Caki2 (cell line): ENCODE measurements at regions not wholly inside any gene's neighbourhood (a gene's known extent, or its start where the extent isn't known, plus 50 kb on each side); places are given as distances from the start of the nearest gene placed in this dataset.

Experiments used
- DNase-seq: peaks from one replicate; pipeline ENCODE4 v3.0.0-alpha.2; 2015; ENCODE audit warnings: low read depth
- in situ Hi-C: cut with HindIII; loops from 2 replicates; pipeline ENCODE4 v1.10.0; 2016; ENCODE audit warnings: low sequenced_read_pairs, low pct_unique_long_range_greater_than_20kb, mixed read lengths

DNA sequence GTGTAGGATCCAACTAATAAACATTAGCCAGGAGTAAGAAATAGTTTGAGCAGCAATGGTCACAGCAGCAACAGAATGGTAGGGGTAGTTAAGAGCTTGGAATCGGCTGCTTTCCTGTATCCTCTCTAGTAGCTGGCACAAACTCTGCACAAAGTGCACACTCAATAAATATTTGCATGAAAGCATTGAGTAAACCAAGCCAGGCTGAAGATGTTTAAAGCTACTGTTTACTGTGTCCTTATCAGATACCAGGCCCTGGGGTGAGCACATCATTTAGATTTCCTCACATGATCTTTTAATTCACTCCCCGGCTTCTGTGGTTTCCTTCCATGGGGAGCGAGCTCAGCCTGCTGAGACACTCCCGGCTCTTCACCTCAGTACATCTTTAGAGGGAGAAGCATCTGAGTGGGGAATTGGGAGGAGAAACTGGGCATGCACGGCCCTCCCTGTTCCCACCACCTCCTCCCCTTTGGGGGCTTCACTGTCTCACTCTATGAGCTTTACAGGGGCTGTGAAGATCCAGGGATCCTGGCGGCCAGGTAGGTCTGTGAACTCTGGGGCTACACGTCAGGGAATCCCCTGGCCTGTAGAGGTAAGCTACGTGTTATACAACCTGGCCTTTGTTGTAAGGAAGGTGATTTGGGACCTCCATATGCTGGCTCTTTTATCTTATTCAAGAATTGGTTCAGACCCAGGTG, 107.2 kb upstream of the VASH1 start:
- DNase-seq, result no peak
- in situ Hi-C loops, result no loop called here

DNA sequence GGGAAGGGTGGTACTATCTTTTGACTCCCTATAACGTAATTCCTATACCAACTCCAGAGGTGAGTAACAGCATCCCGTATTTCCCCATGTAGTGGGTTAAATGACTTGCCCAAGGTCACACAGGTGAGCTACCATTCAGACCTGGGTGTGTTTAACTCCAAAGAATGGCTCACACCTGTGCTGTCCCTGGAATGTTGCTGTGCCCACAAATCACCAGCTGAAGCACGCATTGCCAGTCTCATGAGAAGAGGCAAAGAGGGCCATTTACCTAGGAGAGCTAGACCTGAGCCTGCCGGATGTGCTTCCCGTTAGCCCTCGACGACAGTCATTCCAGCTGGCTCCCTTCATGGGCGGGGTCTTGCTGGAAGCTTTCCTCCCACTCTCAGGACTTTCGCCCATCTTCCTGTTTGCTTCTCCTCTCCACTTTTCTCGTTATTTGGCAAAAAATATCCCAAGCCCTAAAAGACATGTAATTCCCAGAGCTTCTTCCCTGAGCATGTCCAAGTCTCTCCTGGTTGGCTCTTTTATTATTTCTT, 106.6 kb upstream of the VASH1 start:
- DNase-seq, result no peak
- in situ Hi-C loops, result no loop called here

DNA sequence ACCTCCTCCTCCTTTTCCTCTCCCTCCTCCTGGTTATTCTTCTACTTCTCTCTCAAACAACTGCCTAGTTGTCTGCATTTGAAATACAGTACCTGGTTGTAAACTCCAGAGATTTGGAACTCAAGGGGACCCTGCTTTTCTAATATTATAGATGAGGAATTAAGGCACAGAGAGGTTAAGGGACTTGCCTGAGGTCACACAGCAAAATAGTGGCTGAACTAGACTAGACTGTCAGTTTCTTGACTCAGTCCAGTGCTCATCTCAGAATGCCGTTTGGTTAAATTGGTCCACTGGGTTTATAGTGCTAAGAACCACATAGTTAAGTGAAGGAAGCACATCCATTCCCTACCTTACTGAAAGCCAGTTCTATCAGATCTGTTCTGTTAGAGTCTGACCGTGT, 105.9 kb upstream of the VASH1 start:
- in situ Hi-C loops, result no loop called here
- DNase-seq, result no peak

DNA sequence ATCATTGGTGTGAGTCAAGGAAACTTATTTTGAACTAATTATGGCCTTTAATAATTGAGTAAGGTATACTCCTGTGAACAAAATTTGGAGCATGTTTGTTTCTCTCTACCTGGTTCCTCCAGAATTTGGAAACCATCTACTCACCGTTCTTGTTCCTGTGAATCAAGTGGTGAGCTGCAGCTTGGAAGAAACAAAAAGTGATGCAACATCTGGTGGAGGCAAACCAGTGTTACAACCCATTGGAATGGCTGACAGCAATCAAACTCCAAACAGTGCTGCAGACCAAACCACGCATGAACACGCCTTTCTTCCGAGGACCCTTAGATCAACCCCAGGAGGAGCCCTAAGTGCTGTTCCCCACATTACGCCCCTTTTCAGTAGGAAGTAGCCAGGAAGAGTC, 104.7 kb upstream of the VASH1 start:
- in situ Hi-C loops, result no loop called here
- DNase-seq, result no peak

DNA sequence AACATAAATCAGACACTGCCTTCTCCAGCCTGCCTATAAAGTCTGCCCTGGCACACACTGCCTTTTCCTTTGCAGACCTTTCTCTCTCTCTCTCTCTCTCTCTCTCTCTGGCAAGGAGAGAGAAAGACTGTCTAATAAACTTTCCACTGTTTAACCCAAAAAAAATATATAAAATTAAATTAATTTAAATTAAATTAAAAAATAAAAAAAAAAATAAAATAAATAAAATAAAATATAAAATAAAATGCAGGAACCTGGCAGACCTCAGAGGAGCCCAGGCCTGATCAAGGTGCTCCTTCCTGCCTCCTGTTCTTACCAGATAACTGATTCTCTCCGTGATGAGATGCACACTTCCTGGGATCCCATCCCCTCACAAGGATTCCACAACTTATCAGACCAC, 103.9 kb upstream of the VASH1 start:
- in situ Hi-C loops, result no loop called here
- no peak for DNase-seq

DNA sequence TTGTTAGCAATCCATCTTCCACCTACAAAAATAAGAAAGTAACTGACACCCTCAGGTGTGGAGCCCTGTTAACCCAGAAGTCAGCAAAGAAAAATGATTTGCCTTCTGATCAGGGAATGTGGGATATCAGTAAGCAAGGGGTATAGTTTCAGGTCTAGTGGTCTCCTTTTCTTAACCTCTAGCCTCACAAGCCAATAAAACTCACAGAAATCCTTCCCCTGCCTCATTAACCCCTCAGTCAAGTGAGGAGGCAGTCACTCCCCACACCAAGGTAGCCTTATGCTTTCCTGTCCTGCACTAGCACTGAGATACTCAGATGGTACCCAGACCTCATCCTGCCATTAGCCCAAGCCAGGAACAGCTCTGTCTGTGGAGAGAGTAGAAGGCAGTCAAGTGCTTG, 103.4 kb upstream of the VASH1 start:
- no peak for DNase-seq
- in situ Hi-C loops, result no loop called here

DNA sequence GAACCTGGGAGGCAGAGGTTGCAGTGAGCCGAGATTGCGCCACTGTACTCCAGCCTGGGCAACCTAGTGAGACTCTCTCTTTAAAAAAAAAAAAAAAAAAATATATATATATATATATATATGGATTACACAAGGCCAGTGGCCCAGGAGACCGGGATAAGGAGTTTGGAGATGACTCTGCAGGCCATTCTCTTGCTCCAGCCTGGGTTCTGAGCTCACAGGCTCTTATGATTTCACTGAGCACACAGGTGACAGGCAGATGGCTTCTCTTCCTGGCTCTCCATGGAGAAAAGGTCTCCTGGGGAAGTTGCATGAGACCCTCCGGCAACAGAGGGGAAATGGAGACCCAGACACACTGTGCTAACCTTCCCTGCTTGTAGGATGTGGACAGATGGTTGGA, 98.7 kb upstream of the VASH1 start:
- no peak for DNase-seq
- in situ Hi-C loops, result no loop called here

DNA sequence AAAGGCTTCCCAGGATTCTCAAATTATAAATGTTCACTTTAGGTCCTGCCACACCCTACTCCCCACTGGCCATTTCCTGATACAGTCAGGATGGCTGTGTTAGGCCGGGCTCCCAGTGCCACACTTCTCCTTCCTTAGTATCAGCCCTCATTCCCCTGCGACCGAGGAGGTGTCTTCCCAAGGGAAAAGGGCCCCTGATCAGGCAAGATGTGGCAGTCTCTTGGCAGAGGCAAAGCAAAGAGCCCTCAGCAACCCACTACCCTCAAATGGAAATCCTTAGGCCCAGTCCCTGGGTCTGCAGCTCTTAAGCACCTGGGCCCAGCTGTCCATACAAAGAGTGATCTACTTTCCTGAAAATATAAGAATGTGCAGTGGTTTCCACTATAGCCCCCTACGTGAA, 96.5 kb upstream of the VASH1 start:
- no peak for DNase-seq
- in situ Hi-C loops, result no loop called here

DNA sequence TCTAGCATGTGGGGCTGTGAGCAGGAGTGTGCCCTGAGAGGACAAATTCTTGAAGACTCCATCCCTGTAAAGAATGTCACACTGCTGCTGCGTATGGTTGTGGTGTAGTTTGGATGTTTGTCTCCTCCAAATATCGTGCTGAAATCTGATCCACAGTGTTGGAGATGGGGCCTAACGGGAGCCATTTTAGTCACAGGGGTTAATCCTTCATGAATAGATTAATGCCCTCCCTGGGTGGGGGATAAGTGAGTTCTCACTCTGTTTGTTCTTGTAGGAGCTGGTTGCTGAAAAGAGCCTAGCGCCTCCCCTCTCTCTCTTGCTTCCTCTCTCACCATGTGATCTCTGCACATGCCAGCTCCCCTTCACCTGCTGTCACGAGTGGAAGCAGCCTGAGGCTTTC, 94.5 kb upstream of the VASH1 start:
- in situ Hi-C loops, result no loop called here
- DNase-seq, result no peak

DNA sequence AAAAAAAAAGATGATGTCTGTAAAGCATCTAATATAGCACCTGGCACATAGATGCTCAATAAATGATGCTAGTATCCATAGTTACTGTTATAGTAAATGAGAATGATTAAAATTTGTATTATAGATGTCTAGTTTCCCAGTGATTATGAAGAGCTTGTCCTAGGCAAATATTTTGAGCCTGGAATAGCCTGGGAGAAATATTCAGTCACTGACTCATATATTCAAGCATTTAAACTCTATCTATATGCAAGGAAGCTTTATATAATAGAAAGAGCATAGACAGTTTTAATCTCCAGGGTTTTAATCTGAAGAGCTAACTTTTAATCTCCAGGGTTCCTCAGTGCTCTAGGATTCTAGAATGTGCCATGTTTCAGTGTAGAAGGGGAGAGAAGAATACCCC, 91.5 kb upstream of the VASH1 start:
- in situ Hi-C loops, result no loop called here
- DNase-seq, result no peak

DNA sequence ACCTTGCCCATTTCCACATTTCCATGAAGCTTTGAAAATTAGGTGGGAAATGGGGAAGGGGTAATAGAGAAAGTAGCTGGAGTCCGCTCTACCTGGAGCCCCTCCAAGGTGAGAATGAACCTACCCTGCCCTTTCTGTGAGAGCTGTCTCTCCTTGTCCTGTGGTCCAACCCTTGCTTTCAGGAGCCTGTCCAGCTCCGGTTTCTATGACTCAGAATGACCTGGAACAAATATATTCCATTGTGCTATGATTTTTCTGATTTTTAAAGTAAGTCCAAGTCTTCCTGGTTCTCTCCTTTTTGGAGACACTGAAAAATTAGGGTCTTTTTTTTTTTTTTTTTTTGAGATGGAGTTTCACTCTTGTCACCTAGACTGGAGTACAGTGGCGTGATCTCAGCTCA, 89.1 kb upstream of the VASH1 start:
- DNase-seq, result no peak
- in situ Hi-C loops, result no loop called here

DNA sequence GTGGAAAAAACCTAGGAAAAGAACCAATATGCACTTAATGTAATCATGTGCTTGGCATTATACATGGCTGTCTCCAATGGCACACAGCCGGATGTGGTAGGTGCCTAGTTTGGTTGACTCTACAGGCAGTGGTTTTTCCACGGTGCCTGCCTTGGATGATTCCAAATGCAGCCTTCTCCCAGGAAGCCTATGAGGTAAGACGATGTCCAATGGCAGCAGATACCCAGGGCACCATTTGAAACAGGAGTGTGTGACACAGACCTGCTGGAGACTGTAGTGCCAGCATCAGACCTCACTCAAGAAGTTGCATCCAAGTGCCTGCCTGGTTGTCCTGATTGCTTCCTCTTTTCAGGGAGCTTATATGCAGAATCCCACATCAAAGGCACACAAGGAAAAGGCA, 88.0 kb upstream of the VASH1 start:
- DNase-seq, result no peak
- in situ Hi-C loops, result no loop called here

DNA sequence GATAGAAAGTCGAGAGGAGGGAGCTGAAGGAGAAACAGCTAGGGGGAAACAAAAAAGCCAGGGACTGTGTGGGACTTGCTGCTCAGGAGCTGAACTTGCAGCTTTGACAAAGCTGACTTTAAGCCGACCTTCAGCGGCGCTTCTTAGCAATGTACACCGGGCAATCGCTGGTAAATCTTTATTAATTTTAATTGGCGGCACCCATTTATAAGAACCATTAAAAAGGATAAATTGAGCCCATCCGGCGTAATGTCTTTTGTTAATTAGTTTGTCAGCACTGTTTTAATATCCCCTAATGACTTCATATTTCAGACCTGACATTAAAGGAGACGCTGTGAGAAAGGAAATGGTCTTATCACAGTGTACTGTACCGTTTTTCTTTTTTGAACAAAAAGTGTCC, 86.2 kb upstream of the VASH1 start:
- no peak for DNase-seq
- in situ Hi-C loops, result no loop called here

DNA sequence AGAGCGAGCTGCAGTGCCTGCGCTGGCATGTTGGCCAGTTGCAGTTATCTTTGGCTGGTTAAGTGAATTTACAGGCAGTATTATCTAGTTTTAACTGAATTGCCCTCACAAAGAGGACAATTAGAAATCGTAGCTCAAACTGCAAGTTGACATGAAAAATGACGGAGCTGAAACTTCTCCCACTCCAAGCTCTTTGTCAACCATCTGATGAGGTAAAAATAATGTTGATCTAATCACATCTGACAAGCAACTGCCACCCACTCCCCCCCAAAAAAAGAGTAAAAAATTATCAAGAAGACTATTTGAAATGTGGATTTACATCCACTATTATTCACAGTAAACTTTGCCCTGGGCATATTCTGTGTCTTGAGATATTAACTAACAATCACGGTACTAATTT, 84.7 kb upstream of the VASH1 start:
- DNase-seq, result no peak
- in situ Hi-C loops, result no loop called here

DNA sequence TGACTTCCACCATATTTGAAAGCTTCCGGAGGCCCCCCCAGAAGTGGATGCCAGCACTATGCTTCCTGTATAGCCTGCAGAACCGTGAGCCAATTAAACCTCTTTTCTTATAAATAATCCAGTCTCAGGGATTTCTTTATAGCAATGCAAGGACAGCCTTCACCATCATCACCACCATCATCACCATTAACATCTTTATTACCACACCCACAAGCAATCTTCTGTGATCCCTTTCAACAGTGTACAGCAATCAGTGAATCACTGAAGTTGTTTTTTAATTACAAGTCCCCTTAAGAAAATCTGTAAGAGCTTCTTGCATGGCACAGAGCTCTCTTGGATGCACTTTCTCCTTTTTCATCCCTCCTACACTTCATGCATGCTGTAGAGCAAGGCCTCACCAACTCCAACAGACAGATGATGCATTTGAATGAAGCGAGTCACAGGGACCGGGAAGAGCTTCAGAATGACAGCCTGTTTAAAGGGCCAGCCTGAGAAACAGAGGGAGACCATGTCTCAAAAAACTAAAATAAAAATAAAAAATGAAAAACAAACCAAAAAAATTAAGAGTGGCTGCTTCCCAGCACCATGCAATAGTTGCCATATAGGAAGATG, 83.6 kb upstream of the VASH1 start:
- in situ Hi-C loops, result no loop called here
- no peak for DNase-seq

DNA sequence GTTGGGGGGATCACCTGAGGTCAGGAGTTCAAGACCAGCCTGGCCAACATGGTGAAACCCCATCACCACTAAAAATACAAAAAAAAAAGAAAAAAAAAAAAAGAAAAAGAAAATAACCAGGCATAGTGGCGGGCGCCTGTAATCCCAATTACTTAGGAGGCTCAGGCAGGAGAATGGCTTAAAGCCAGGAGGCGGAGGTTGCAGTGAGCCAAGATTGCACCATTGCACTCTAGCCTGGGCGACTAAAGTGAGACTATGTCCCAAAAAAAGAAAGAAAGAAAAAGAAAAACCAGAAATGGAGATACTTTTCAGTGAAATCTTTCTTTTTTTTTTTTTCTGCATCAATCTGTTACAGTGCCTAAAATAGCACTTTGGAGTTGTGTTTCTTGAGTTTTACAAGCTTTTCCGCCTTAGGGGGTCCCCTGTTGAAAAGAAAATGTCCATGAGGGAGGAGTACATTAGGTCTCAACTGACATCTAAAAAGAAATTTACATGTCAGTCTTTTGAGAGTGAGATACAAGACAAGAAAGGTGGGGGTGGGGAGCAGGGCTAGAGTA, 82.9 kb upstream of the VASH1 start:
- in situ Hi-C loops, result no loop called here
- DNase-seq, result no peak

DNA sequence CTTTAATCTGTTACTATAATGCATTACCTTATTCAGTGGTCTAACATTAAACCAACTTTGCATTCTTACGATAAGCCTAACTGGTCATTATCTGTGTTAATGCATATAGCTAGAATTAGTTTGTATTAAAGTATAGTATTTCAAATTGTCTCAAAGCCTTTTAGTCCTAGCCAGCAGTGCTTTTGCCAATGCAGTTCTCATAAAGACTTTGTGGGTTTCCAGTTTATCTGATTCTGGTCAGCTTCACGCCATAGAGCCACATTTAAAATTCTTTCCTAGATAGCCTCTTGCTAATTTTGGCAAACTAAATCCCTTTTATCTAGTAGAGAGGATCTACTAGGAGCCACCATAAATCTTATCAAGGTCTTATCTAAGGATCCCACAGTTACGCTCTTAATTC, 78.9 kb upstream of the VASH1 start:
- no peak for DNase-seq
- in situ Hi-C loops, result no loop called here

DNA sequence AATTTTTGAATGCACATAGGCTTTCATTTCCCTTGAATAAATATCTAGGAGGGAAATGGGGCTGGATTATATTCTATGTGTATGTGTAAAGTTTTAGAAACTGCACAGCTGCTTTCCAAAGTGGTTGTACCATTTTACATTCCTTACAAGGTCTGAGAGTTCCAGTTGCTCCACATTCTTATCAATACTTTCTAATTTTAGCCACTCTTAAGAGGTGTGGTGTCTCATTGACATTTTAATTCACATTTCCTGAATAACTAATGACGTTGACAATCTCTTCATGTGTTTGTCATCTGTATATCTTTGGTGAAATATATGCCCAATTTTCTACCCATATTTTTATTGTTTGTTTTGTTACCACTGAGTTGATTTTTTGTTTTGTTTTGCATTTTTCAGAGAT, 74.6 kb upstream of the VASH1 start:
- in situ Hi-C loops, result no loop called here
- no peak for DNase-seq

DNA sequence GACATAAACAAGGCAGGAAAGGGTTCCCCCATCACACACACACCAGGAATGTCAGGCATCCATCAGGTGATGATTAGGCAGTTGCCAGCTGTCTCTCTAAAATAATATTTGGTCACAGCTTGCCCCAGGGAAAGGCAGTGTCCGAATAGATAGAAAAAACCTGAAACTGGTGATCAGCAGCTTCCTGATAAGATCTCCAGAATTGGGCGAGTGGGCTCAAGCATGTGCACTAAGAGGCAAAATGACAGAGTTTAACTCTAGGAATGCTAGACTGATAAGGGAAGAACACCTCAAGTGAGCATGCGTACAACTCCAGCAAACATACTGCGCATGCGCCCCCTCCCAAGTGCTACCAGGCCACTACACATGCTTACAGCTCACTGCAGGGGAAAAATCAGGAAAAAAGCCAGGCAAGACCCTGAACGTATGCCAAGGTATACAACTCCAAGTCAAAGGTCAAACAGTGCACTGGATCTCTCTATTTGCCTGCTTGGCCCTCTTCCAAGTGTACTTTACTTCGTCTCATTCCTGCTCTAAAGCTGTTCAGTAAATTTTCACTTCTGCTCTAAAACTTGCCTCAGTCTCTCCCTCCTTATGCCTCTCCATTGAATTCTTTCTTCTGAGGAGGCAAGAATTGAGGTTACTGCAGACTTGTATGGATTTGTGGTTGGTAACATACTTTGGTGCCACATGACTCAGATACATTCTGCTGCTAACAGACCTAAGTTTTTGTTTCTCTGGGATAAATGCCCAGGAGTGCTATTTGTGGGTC, 73.5 kb upstream of the VASH1 start:
- DNase-seq, result no peak
- in situ Hi-C loops, result no loop called here
